ENCODE measurements at regions not wholly inside any gene's neighbourhood (a gene's known extent, or its start where the extent isn't known, plus 50 kb on each side); places are given as distances from the start of the nearest gene placed in this dataset.
"Not testable (repeated sequence)": the region's sequence is repeated elsewhere in the genome, so short reads cannot be mapped to it uniquely, and the experiment has no call there.

- DNase-seq, result no peak
Observed at GRCh38 chr13:24618011-24618955, 61.9 kb upstream of the ATP12A start.

- no peak for DNase-seq
Observed at GRCh38 chr13:24619282-24619681, 60.9 kb upstream of the ATP12A start.

DNA sequence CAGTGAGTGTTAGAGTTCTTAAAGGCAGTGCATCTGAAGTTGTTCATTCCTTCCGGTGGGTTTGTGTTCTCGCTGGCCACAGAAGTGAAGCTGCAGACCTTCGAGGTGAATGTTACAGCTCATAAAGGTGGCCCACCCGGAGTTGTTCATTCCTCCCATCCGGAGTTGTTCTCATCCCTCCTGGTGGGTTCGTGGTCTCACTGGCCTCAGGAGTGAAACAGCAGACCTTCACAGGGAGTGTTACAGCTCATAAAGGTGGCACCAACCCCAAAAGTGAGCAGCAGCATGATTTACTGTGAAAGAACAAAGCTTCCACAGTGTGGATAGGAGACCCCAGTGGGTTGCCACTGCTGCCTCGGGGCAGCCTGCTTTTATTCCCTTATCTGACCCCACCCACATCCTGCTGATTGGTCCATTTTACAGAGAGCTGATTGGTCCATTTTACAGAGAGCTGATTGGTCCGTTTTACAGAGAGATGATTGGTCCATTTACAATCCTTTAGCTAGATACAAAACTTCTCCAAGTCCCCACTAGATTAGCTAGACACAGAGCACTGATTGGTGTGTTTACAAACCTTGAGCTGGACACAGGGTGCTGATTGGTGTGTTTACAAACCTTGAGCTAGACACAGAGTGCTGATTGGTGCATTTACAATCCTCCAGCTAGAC, 57.6 kb upstream of the ATP12A start:
- DNase-seq, result not testable (repeated sequence)

GRCh38 chr13:24623149-24623665, 57.0 kb upstream of the ATP12A start:
- DNase-seq, result no peak

DNA sequence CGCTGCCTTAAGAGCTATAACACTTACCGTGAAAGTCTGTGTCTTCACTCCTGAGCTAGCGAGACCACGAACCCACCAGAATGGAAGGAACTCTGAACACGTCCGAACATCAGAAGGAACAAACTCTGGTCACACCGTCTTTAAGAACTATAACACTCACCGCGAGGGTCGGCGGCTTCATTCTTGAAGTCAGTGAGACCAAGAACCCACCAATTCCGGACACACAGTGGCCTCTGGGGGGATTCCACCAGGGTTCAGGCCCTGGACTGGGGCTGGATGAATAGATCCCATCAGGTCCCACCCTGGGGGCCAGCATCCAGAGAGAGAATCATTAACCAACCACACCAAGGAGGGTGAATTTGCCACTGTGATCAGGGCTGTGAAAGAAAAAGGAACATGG, 55.8 kb upstream of the ATP12A start:
- no peak for DNase-seq

DNA sequence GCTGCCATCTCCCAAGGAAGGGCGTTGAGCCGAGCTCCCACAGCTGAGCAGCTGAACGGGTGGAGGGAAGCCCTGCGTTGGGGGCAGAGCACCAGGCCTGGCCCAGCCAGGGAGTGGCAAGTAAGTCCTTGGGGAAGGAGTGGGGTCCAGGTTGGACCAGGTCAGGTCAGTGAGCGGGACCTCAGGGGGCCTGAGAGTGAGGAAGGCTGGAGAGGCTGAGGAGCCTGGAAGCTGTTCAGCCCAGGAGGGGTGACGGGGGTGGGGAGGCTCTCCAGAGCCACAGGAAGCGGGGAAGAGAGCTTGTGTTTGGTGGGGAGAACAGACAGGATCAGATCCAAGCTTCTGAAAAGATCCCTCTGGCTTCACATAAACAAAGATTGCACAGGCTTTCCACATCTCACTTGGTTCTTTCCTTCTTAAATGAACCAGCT, 55.4 kb upstream of the ATP12A start:
- DNase-seq, result no peak

GRCh38 chr13:24625331-24625731, 54.9 kb upstream of the ATP12A start:
- no peak for DNase-seq

DNA sequence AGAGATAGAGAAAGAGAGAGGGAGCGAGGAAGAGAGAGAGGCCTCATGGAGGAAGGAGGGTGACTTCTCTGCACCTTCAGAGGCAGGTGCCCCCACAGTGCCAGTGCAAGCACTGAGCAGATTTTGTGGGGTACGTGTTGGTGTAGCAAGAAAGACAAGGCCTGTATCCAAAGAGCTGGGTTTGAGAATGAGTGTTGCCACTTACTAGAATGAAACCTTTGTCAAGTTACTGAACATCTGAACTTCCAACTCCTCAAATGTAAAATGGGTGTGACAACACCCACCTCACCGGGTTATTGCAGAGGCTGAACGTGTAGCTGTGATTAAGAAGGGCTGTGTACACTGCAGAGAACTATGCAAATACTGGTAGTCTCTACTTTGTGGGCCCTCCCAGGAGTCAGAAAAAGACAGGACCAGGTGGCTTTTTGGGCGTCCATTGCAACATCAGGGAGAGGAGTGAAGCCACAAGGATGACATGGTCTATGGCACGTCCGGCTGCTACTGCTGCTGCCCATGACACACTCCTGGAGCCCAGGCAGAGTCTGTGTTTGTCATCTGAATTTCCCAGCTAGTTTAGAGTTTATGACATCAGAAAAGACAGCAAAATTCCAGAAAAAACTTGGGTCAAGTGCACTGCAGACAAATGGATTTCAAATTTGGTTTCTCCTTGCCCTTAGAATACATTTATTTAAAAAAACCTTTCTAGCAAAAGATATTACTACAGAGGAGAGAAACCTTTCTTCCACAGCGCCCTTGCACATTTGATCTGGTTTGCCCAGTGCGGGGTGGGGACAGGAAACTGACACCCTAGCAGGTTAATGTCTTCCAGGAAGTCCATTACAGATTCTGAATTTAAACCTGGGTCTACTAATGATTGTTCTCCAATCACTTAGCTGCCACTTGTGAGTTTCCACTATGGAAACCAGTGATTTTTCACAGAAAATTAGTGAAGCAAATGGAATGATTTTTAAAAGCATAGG, 54.0 kb upstream of the ATP12A start:
- DNase-seq, result no peak

GRCh38 chr13:24627090-24627714, 53.0 kb upstream of the ATP12A start:
- peak; percentile 19 for DNase-seq

- DNase-seq, result no peak
Observed at GRCh38 chr13:24627946-24628345, 52.3 kb upstream of the ATP12A start.

DNA sequence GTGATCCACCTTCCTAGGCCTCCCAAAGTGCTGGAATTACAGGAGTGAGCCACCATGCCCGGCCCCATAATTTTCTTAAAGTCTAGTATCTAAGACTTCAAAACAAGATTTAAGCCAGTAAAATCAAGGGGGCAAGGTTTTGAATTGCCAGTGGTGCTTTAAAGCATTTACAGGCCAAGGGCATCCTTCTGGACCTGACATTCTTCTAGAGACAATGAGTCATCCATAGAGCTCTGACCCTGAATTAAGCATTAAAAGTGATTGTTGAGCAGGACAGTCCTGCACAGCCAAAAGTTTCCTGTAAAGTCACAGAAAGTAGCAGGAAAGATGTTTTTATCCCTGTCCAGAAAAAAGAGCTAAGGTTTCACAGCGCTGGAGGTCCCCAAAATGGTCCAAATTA, 50.9 kb upstream of the ATP12A start:
- no peak for DNase-seq

DNA sequence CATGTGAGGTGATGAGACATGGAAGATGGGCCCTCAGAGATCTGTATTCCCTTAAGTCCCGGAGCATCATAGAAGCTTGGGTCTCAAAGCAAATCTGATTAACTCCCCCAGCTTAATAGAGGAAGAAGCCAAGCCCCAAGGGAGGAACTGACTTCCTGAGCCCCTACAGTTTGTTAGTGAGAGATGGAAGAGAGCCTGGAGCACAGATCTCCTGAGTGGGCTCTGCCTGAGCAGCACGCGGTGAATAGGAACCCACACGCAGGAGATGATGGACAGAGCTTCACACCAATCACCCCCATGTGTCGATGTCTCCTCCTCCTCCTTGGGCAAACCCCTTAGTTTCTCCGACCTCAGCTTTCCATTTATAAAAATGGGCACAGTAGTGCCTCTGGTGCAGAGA, 50.1 kb upstream of the ATP12A start:
- DNase-seq, result no peak

All from fibroblast of skin of right quadriceps (primary cell).